Bronchial epithelial cell (primary cell): ENCODE measurements at regions not wholly inside any gene's neighbourhood (a gene's known extent, or its start where the extent isn't known, plus 50 kb on each side); places are given as distances from the start of the nearest gene placed in this dataset.
"Not testable (repeated sequence)": the region's sequence is repeated elsewhere in the genome, so short reads cannot be mapped to it uniquely, and the experiment has no call there.

ENCODE experiments used
- DNase-seq: peaks from one replicate; pipeline ENCODE4 v3.0.0-alpha.2; 2010; ENCODE audit warnings: low read depth
- FAIRE-seq: peaks from 2 replicates; lab custom pipeline; 2011; peaks lifted over from hg19 to GRCh38; lab: Jason Lieb, UNC
- H3K27me3 ChIP-seq: 2 replicates; pipeline ENCODE4 v1.5.1; 2011; ENCODE audit warnings: low read length; ENCODE audit not compliant: control insufficient read depth, insufficient read depth
- H3K36me3 ChIP-seq: 2 replicates; pipeline ENCODE4 v1.5.1; 2011; ENCODE audit warnings: low read length; ENCODE audit not compliant: control insufficient read depth, insufficient read depth
- H3K4me3 ChIP-seq: 2 replicates; pipeline ENCODE4 v1.5.1; 2011; ENCODE audit warnings: mild to moderate bottlenecking, low read depth, low read length, control low read depth
- TF ChIP-seq, protein P1 (sequence below): IDR thresholded peaks from 2 replicates; pipeline ENCODE4 v1.5.1; 2011; ENCODE audit warnings: mild to moderate bottlenecking, moderate library complexity, low read length, control low read depth, inconsistent platforms; ENCODE audit not compliant: insufficient read depth, severe bottlenecking

GRCh38 chr10:118873738-118874105 is 119.0 kb upstream of the CACUL1 start:
- FAIRE-seq, result no peak
- no peak overlapping the region for H3K4me3 ChIP-seq
- no peaks in the 10 kb centered on the region for H3K27me3 ChIP-seq
- DNase-seq, result peak; percentile 63
- no peaks in the 10 kb centered on the region for H3K36me3 ChIP-seq
- TF ChIP-seq, protein P1, sequence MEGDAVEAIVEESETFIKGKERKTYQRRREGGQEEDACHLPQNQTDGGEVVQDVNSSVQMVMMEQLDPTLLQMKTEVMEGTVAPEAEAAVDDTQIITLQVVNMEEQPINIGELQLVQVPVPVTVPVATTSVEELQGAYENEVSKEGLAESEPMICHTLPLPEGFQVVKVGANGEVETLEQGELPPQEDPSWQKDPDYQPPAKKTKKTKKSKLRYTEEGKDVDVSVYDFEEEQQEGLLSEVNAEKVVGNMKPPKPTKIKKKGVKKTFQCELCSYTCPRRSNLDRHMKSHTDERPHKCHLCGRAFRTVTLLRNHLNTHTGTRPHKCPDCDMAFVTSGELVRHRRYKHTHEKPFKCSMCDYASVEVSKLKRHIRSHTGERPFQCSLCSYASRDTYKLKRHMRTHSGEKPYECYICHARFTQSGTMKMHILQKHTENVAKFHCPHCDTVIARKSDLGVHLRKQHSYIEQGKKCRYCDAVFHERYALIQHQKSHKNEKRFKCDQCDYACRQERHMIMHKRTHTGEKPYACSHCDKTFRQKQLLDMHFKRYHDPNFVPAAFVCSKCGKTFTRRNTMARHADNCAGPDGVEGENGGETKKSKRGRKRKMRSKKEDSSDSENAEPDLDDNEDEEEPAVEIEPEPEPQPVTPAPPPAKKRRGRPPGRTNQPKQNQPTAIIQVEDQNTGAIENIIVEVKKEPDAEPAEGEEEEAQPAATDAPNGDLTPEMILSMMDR, result no peak

DNA sequence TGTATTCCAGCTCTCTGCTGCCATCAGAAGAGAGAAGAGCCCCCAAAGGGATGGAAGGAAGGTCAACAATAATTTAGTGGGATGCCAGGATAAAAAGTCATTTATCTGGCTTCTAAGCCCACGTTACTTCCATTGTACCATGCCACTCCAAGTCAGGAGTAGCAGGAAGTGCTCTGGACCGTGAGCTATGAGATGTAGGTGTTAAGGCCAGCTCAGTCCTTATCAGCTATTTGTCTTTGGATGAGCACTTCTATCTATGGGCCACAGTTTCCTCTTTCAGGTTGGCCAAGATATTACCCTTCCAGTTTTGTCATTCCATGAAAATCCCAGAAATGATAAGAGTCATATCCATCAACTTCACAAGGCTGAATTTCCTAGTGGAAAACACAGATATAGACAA is 119.4 kb upstream of the CACUL1 start:
- DNase-seq (no peak), FAIRE-seq (no peak)
- Histone ChIP-seq H3K4me3 (no peak overlapping the region), H3K27me3 (no peaks in the 10 kb centered on the region), H3K36me3 (no peaks in the 10 kb centered on the region)
- TF ChIP-seq, protein P1, result no peak

GRCh38 chr10:118875087-118875486 is 120.3 kb upstream of the CACUL1 start:
- DNase-seq (no peak), FAIRE-seq (no peak)
- no peaks in the 10 kb centered on the region for H3K36me3 ChIP-seq
- H3K4me3 ChIP-seq, result no peak overlapping the region
- TF ChIP-seq, protein P1, result no peak
- no peaks in the 10 kb centered on the region for H3K27me3 ChIP-seq

DNA sequence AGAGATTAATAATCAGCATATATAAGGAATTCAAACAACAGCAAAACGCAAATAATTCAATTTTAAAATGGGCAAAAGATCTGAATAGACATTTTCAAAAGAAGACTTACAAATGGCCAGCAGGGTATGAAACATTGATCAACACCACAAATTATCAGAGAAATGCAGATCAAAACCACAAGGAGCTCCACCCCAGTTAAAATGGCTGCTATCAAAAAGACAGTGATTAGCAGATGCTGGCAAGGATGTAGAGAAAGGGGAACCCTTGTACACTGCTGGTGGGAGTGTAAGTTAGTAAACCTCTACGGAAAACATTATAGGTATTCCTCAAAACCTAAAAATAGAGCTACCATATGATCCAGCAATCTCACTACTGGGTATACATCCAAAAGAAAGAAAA is 128.0 kb upstream of the CACUL1 start:
- H3K4me3 ChIP-seq, result no peak overlapping the region
- DNase-seq (no peak), FAIRE-seq (no peak)
- TF ChIP-seq, protein P1, result no peak
- no peaks in the 10 kb centered on the region for H3K36me3 ChIP-seq
- no peaks in the 10 kb centered on the region for H3K27me3 ChIP-seq

DNA sequence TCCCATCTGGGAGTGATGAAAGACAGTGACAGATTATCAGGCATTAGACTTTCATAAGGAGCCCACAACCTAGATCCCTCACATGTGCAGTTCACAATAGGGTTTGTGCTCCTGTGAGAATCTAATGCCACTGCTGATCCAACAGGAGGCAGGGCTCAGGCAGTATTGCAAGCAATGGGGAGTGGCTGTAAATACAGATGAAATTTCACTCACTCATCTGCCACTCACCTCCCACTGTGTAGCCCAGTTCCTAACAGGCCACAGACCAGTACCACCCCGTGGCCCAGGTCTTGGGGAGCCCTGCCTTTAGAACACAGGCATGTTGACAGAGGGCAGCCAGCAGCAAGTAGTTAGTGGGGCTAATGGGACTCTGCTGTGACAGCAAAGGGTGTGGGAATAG is 137.3 kb upstream of the NANOS1 start:
- FAIRE-seq (no peak), DNase-seq (no peak)
- no peak overlapping the region for H3K4me3 ChIP-seq
- no peaks in the 10 kb centered on the region for H3K27me3 ChIP-seq
- TF ChIP-seq, protein P1, result no peak
- no peaks in the 10 kb centered on the region for H3K36me3 ChIP-seq

DNA sequence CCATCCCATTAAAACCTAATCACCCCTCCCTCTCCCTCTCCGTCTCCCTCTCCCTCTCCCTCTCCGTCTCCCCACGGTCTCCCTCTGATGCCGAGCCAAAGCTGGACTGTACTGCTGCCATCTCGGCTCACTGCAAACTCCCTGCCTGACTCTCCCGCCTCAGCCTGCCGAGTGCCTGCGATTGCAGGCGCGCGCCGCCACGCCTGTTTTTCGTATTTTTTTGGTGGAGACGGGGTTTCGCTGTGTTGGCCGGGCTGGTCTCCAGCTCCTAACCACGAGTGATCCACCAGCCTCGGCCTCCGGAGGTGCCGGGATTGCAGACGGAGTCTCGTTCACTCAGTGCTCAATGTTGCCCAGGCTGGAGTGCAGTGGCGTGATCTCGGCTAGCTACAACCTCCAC is 134.6 kb upstream of the NANOS1 start:
- not testable (repeated sequence) for FAIRE-seq, H3K4me3 ChIP-seq, DNase-seq, H3K36me3 ChIP-seq, H3K27me3 ChIP-seq

DNA sequence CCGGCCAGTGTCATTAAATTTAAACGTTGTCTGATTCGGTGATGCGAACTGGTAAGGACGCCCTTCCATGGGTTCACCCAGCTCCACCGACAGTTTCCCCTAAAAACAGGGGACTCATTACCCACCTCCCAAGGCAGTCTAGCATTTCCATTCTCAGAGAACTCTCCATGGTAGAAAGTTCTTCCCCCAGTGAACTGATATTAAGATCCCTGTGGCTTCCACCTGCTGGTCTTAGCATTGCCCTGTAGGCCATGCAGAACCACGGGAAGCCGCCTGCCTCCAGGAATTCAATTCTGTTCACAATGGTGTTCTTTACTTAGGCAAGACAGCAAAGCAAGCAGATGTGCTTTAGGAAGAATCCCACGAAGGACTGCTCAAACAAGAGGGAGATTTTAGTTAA is 128.9 kb upstream of the NANOS1 start:
- TF ChIP-seq, protein P1, result no peak
- Histone ChIP-seq H3K36me3 (no peaks in the 10 kb centered on the region), H3K4me3 (no peak overlapping the region), H3K27me3 (no peaks in the 10 kb centered on the region)
- no peak for FAIRE-seq
- DNase-seq, result no peak
